RWPE1 (cell line): ENCODE measurements at regions not wholly inside any gene's neighbourhood (a gene's known extent, or its start where the extent isn't known, plus 50 kb on each side); places are given as distances from the start of the nearest gene placed in this dataset.
"Not testable (repeated sequence)": the region's sequence is repeated elsewhere in the genome, so short reads cannot be mapped to it uniquely, and the experiment has no call there.

Experiments used
- CTCF ChIA-PET: fragments of 350-600 bp; sonication (Branson Sonifier 250); formaldehyde crosslinking; extraction: SDS; loops from one replicate; lab custom pipeline; 2021; lab: Yijun Ruan, JAX
- POLR2A ChIA-PET: fragments of 400-600 bp; formaldehyde crosslinking; extraction: SDS; loops from one replicate; lab custom pipeline; 2020; ENCODE audit warnings: antibody characterized with exemption; ENCODE audit not compliant: low non-redundant PET; lab: Yijun Ruan, JAX
- DNase-seq: peaks from one replicate; pipeline ENCODE4 v3.0.0; 2012; ENCODE audit warnings: low spot score
- H3K27ac ChIP-seq: fragments of 450-650 bp; 2 replicates; pipeline ENCODE4 v1.5.1; 2017
- CTCF ChIP-seq: fragments of 450-650 bp; conservative IDR thresholded peaks from 2 replicates; pipeline ENCODE4 v1.5.1; 2017; ENCODE audit warnings: low read depth, mild to moderate bottlenecking

DNA sequence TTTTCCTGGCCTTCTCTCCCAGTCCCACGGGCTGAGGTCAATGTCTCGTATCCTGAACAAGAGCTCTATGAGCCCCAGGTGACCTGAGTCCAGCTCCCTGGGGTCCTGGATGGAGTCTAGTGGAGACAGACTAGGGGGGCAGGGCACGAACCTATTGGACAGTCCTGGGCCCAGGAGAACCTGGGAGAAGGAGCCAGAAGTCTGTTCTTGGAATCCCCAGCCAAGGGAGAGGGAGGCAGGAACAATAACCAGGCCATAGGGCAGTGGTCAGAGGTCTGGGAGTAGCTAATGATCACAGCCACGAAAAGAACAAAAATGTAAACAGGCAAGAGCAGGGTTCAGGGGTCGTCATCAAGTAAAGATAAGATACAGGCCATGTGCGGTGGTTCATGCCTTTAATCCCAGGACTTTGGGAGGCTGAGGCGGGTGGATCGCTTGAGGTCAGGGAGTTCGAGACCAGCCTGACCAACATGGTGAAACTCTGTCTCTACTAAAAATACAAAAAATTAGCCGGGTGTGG, 60.8 kb downstream of the COPRS start:
- ChIA-PET CTCF (no interaction called here), POLR2A (no interaction called here)
- no peak for TF ChIP-seq CTCF
- DNase-seq = no peak
- H3K27ac ChIP-seq = no peak overlapping the region

- DNase-seq, POLR2A ChIA-PET, H3K27ac ChIP-seq, CTCF ChIA-PET: not testable (repeated sequence)
Observed at GRCh38 chr17:31795941-31796340, 63.1 kb downstream of the COPRS start.

GRCh38 chr17:31794111-31794510, 64.9 kb downstream of the COPRS start:
- TF ChIP-seq CTCF = no peak
- CTCF ChIA-PET = interaction anchor here (0.6 kb wide), 1 partner anchor 362 kb away, joined by 3 read pairs; no protein-coding TSS in a partner anchor
- POLR2A ChIA-PET = no interaction called here
- no peak for DNase-seq
- no peak overlapping the region for H3K27ac ChIP-seq

- POLR2A ChIA-PET, CTCF ChIA-PET, DNase-seq, H3K27ac ChIP-seq: not testable (repeated sequence)
Observed at GRCh38 chr17:31793634-31794033, 65.4 kb downstream of the COPRS start.

DNA sequence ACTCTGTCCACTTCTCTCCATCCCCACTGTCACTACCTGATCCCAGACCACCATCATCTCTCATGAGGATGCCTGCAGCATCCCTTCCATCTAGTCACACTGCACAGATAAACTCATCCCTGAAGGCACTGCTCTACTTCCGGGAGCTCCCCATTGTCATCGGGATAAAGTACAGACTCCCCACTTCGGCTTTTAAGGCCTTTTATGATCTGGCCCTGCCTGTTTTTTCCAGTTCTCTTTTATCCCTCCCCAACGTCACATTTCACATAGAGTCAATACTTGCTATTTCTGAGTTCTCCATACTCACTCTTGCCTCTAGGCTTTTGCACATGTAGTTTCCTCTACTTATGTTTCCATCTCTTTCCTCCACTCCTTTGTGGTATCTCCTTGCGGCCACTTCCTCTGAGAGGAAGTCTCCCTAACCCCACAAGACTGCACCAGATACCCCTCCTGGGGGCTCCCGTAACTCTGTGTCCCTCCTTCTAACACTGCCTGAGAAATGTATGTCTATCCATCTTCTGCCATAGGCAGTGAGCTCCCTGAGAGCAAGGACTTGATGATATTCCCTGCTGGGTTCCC, 66.9 kb downstream of the COPRS start:
- ChIA-PET POLR2A (no interaction called here), CTCF (no interaction called here)
- no peak overlapping the region for H3K27ac ChIP-seq
- no peak for DNase-seq
- no peak for TF ChIP-seq CTCF

- no peak for TF ChIP-seq CTCF
- ChIA-PET CTCF (interaction anchor here (1.2 kb wide), 1 partner anchor 52 kb away, joined by 4 read pairs; no protein-coding TSS in a partner anchor), POLR2A (no interaction called here)
- DNase-seq = no peak
- H3K27ac ChIP-seq = peak overlapping the region; percentile 96
Observed at GRCh38 chr17:31789707-31790505, 69.1 kb downstream of the COPRS start.

DNA sequence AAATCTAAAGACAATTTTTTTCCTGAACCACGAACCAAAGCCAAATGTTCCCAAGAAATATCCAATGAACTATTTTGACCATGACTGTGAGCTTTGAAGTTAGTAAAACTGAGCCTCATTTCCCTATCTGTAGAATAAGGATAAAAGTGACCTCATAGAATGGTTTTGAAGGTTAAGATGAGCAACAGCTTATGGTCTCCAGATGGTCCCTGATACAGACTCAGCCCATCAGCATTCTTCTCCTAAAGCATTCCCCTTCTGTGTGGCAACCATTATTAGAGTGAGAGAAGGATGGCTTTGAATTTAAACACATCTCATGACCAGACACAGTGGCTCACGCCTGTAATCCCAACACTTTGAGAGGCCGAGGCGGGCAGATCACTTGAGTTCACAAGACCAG, 70.1 kb downstream of the COPRS start:
- ChIA-PET POLR2A (no interaction called here), CTCF (interaction anchor here (0.5 to 1.2 kb wide), 2 partner anchors 53 to 100 kb away, joined by 4 read pairs; no protein-coding TSS in a partner anchor)
- peak overlapping the region; percentile 96 for H3K27ac ChIP-seq
- no peak for TF ChIP-seq CTCF
- no peak for DNase-seq
